AG20443 (cell line): ENCODE measurements at regions not wholly inside any gene's neighbourhood (a gene's known extent, or its start where the extent isn't known, plus 50 kb on each side); places are given as distances from the start of the nearest gene placed in this dataset.
"Not testable (repeated sequence)": the region's sequence is repeated elsewhere in the genome, so short reads cannot be mapped to it uniquely, and the experiment has no call there.

ENCODE experiments used
- DNase-seq: peaks from one replicate; pipeline ENCODE4 v3.0.0; 2012; ENCODE audit warnings: low spot score, mixed read lengths

- DNase-seq = no peak
These were observed 1163.4 kb upstream of the ATXN8OS start for GRCh38 chr13:68944272-68944671.

DNA sequence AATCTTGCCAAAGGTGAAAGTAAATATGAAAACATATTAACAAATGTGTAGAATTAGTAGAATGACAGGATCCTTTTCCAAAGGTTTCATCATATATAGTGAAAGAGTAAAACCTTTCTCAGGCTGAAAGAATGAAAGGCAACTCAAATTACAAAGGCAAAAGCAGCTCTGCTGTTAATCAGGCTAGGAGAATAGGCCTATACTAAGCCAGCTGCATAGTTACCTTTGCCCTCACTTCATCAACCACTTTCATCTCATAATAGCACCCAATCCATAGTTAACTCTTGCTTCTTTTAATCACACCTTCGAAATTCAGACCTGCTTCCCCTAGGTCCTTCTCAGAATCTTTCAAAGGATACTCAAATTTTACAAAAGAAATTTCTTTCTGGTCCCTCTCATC is 1167.6 kb upstream of the ATXN8OS start:
- DNase-seq = no peak

DNA sequence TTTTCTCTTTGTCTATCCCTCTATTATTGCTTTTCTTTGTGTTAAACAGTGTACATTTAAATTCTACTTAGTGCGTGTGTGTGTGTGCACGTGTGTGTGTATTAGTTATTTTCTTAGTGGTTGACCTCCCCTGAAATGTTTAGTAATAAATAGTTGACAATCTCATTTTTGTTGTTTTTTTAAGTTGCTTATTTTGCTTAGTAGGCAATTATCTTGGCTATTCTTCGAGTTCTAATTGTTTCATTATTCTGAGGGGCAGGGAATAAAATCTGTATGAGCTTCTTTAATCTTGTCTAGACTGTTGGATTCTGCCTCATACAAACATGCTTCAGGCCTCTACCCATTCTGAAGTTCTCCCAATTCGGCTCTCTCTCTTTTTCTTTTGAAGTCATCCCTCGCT is 1169.0 kb upstream of the ATXN8OS start:
- DNase-seq = no peak

DNA sequence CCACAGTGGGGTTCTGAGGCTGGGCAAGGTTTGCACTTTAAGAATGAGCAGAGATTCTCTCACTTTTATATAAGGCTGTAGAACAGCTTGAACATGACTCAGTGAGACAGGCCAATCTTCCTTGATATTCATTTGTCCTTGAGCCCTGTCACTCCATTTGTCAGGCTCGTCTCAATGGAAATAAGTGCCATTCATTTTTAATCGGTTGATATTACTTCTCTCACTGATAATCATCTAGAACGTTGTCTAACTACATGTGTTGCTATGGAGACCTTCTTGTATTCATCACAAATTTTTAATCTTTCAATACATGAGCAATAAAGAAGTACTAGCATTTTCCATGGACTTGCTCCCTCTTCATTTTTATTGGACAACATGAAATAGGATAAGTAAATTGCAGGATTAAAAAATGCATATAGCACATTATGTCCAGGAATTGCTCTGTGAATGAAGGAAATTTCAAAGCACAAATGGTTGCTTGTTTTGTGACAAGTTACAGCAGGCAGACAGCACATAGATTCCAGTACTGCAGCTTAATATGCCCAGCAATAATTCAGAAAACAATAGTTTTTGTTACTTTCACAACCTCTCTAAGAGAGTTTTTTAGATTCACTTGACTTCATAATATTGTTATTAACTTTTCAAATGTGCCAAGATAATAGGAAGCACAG is 1178.4 kb upstream of the ATXN8OS start:
- no peak for DNase-seq

- no peak for DNase-seq
These were observed 1180.1 kb upstream of the ATXN8OS start for GRCh38 chr13:68927387-68928026.

DNA sequence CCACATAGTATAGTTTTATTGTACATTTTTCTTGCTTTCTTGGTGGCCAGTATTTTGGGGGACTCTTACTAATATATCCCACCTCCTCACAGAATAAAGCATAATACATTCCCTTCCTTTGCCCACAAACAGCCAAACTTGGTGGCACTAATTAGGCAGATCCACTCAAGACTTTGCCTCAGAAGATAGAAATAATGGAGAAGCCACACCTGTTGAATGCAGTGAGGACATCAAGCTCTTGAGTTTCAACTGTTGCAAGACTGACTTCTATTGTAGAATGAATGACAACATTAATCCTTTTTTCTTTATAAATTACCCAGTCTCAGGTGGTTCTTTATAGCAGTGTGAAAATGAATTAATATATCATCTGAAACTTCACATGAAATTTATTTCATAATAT is 1183.6 kb upstream of the ATXN8OS start:
- no peak for DNase-seq

DNA sequence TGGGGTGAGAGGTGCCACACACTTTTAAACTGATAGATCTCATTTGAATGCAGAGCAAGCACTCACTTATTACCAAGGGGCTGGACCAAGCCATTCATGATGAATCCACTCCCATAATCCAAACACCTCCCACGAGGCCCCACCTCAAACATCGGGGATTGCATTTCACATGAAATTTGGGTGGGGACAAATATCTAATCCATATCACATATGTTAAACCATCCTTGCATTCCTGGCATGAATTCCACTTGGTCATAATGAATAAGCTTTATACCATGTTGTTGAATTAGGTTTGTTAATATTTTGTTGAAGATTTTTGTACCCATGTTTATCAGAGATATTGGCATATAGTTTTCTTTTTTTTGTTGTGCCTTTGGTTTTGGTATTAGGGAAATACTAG is 1198.7 kb upstream of the ATXN8OS start:
- no peak for DNase-seq

DNA sequence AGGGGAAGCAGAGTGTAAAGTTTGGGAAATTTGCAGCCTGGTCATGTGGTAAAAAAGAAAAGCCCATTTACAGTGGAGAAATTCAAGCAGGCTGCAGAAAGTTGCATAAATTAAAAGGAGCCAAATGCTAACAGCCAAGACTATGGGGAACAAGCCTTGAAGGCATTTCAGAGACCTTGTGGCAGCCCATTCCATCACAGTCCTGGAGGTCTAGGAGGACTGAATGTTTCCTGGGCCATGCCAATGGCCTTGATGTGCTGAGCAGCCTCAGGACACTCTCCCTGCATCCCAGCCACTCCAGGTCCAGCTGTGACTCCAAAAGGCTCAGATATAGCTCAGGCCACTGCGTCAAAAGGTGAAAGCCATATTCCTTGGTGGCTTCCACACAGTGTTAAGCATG is 1202.4 kb upstream of the ATXN8OS start:
- no peak for DNase-seq

- no peak for DNase-seq
These were observed 1210.2 kb upstream of the ATXN8OS start for GRCh38 chr13:68897331-68897928.

DNA sequence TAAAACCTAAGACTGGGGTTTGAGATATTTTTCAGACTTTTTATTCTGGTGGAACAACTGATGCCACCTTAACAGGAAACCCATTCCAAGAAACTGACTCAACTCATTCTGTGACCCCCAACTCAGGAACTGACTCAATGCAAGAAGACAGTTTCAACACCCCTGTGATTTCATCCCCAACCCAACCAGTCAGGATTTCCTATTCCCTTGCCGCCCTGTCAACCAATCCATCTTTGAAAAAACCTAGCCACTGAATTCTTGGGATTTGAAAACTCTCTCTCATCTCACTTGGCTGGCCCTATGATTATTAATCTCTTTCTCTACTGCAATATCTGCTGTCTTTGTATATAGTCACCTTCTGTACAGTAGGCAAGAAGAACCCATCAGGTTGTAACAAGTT is 1211.9 kb upstream of the ATXN8OS start:
- no peak for DNase-seq

GRCh38 chr13:68893721-68894120 is 1213.9 kb upstream of the ATXN8OS start:
- not testable (repeated sequence) for DNase-seq

GRCh38 chr13:68892596-68892995 is 1215.0 kb upstream of the ATXN8OS start:
- DNase-seq = not testable (repeated sequence)

DNA sequence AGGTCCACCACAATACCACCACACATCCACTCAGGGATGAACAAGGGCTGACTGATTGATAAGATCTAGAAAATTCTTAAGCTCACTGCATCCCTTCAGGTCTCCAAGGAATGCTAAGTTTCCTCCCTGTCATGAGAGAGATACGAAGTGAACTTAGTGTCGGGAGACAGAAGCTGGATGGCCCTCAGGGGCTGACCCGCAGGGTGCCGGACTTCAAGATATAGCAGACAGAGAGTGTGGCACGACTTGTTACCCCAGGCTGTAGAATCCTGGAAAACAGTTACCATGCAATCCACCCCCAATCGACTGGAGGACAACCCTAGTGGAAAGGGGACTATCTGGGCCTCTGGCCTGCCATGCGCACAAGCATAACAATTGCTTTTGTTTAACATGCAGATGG is 1217.5 kb upstream of the ATXN8OS start:
- DNase-seq = not testable (repeated sequence)

GRCh38 chr13:68888832-68889231 is 1218.8 kb upstream of the ATXN8OS start:
- no peak for DNase-seq

DNA sequence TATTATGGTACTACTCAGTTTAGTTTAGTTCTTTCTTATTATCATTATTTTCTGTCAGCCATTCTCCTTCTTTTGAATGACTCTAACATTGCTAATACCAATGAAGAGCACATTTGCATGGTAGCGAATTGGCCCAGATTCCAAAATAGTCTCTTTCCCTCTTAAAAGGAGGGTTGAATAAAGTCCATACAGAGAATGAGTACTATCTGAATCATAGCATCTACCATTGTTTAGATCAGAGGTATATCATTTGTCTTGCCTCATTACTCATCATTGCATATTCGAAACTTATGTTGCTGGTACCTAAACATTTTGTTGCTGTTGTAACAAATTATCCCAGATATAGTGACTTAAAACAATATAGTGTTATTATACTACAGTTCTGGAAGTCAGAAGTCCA is 1235.3 kb upstream of the ATXN8OS start:
- DNase-seq = no peak

DNA sequence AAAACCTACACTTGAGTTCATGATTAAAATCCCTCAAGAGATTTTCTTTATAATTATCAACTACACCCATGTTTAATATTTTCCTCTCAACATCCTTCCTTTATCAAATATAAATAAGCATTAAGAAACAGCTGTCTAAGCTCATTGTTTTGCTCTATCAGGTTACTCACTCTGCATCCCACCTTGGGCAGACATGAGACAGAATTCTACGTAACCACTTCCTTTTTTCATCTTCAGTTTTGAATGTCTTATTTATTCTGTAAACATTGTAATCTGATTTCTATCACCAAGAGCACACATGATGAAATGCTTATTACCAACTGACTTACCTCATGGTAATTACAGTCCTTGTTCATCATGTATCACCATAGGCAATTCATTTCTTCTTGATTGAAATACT is 1256.6 kb upstream of the ATXN8OS start:
- no peak for DNase-seq

DNA sequence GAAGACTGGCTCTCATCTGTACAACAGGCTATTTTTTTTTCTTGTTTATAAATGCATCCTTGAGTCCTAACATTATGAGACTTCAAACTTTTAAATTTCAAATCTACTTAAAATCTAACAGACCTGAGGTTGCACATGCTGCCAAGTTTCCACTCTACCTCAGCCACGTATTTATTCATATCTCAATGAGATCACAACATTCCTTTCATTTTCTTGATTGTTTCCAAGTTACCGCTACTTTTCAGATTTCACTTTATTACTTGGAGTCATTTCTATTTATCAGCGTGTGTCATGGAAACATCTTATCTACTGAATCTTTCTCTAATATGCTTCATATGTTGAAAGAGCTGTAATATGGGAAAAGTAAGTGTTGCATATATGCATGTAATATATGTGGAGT is 1257.5 kb upstream of the ATXN8OS start:
- DNase-seq = no peak

GRCh38 chr13:68846663-68847062 is 1261.0 kb upstream of the ATXN8OS start:
- no peak for DNase-seq

- no peak for DNase-seq
These were observed 1273.3 kb upstream of the ATXN8OS start for GRCh38 chr13:68834375-68834774.

DNA sequence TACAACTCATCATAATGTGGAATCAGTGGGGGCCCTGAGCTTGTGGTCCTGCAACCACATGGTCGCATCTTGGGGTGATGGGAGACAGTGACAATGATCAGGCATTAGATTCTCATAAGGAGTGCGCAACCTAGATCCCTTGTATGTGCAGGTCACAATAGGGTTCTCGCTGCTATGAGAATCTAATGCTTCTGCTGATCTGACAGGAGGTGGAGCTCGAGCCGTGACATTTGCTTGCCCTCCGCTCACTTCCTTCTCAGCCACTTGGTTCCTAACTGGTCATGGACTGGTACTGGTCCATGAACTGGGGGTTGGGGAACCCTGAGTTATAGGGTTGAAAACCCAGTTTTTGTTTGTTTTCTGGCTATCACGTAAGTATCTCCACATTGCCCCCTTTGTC is 1290.9 kb upstream of the ATXN8OS start:
- DNase-seq = no peak

DNA sequence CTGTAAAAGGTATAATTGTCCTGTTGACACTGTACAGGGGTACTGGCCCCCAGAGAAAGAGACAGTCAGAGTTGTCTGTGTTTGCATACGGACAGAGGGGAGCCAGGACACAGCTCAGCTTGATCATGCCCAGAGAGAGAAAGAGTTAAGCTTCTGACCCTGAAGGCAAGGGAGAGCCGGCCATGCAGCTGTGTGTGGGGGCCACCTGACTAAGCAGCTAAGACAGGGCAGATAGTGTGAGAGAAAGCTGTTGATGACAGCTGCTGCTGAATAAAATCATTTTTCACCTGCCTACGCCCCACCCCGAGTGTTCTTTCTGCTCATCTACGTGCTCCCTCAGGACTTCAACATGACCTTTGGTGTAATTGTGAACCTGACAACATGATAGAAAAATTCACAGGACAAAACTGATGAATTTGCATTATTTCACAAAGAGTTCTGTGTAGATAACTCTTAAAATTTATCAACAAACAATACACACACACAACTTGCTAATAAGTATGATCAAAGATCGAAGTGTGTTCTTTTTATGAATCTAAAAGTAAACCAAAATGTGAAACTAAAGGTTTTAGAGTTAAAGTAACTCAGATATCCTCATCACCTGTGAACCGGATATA is 1294.3 kb upstream of the ATXN8OS start:
- no peak for DNase-seq

GRCh38 chr13:68810660-68811059 is 1297.0 kb upstream of the ATXN8OS start:
- DNase-seq = no peak

DNA sequence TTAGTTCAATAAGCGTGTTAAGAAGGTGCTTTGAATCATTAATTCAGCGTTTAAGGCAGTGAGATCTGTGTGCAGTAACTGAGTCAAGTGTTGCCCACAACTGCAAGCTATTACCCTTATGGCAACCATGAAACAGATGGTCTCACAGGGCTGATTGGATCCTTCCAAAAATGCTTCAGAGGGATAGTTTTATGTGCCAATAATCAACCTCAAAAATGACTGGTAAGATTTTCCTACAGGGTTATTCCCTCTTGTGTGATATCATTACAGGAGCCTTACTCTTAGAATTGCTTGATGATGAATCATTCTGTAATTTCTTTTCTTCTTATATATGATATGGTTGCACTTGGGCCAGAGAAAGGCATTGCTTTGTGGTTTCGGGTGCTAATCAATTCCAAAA is 1299.2 kb upstream of the ATXN8OS start:
- no peak for DNase-seq
